ENCODE measurements at regions not wholly inside any gene's neighbourhood (a gene's known extent, or its start where the extent isn't known, plus 50 kb on each side); places are given as distances from the start of the nearest gene placed in this dataset.
A peak's percentile ranks its signal among the peaks of the same experiment; 100 is the strongest.
"Not testable (repeated sequence)": the region's sequence is repeated elsewhere in the genome, so short reads cannot be mapped to it uniquely, and the experiment has no call there.

DNA sequence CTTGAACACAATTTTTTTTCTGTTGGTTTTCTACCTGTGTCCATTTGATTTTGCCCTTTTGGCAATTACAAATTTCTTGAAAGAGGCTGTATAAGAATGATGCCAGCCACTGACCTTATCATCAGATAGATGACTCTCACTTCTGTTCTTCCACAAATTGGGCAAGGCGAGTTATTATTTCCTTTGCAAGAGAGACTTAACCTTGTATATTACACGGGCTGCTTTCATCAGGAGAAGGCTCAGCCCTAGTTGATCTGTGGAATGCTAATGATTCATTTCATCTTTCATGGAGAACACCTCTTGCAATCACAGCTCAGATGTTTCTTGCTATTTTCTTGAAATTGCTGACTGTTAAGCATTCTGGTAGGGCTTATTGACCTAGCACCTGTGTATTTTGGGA lies 1155.4 kb downstream of the STIM2 start:
- ChIA-PET CTCF (no interaction called here), POLR2A (no interaction called here)
- no peak overlapping the region for H3K27ac ChIP-seq
- ATAC-seq (no peak), DNase-seq (ENCODE audit: low read depth in 1 of 2, low spot score in 1 of 2) (no peak), FAIRE-seq (no peak)
- H3K4me1 ChIP-seq = no peaks in the 10 kb centered on the region
- H3K4me3 ChIP-seq = no peak overlapping the region
- H3K4me2 ChIP-seq = no peak overlapping the region
- 5% methylated on average over 2 of the region's 2 CpGs for WGBS (ENCODE audit: missing lambda C conversion rate)
- no peak for TF ChIP-seq CBX8 (IDR thresholded peaks at IDR 0.05)
- 0 out of 3 replicates have a peak, but pooled peaks cover 2% of the 10 kb centered on the region for H3K9me3 ChIP-seq

GRCh38 chr4:28038253-28038652 lies 1177.6 kb downstream of the STIM2 start:
- H3K27ac ChIP-seq; H3K9me3 ChIP-seq; H3K4me3 ChIP-seq; DNase-seq (ENCODE audit: low read depth in 1 of 2, low spot score in 1 of 2); POLR2A ChIA-PET; H3K4me2 ChIP-seq; FAIRE-seq; CTCF ChIA-PET; ATAC-seq; H3K4me1 ChIP-seq; TF ChIP-seq FOSL2 (IDR thresholded peaks at IDR 0.05): not testable (repeated sequence)
- peak; percentile 49 for TF ChIP-seq FOSL2 (CRISPR knock-in tag; IDR thresholded peaks at IDR 0.05)
- 0% methylated on average over 3 of the region's 6 CpGs for WGBS (ENCODE audit: missing lambda C conversion rate)

- DNase-seq (ENCODE audit: low read depth in 1 of 2, low spot score in 1 of 2) (no peak), FAIRE-seq (no peak), ATAC-seq (no peak)
- no peak overlapping the region for H3K27ac ChIP-seq
- 20% methylated on average over 3 of the region's 3 CpGs for WGBS (ENCODE audit: missing lambda C conversion rate)
- no peaks in the 10 kb centered on the region for H3K9me3 ChIP-seq
- no peaks in the 10 kb centered on the region for H3K4me1 ChIP-seq
- ChIA-PET POLR2A (no interaction called here), CTCF (no interaction called here)
- H3K4me2 ChIP-seq = no peak overlapping the region
- TF ChIP-seq ELK1 (IDR thresholded peaks at IDR 0.05; ENCODE audit: low read depth, low read length) (no peak), PHF8 (IDR thresholded peaks at IDR 0.05; ENCODE audit: borderline replicate concordance, low read depth) (no peak), GATA3 (IDR thresholded peaks at IDR 0.05; ENCODE audit: borderline replicate concordance) (no peak), NPAS2 (CRISPR knock-in tag; IDR thresholded peaks at IDR 0.05; ENCODE audit: borderline replicate concordance) (no peak), MAZ (IDR thresholded peaks at IDR 0.05; ENCODE audit: borderline replicate concordance, low read depth, low read length) (no peak), KDM1A (IDR thresholded peaks at IDR 0.05; ENCODE audit: low read depth) (no peak)
- H3K4me3 ChIP-seq = no peak overlapping the region
Observed at GRCh38 chr4:28062562-28062961, 1201.9 kb downstream of the STIM2 start.

DNA sequence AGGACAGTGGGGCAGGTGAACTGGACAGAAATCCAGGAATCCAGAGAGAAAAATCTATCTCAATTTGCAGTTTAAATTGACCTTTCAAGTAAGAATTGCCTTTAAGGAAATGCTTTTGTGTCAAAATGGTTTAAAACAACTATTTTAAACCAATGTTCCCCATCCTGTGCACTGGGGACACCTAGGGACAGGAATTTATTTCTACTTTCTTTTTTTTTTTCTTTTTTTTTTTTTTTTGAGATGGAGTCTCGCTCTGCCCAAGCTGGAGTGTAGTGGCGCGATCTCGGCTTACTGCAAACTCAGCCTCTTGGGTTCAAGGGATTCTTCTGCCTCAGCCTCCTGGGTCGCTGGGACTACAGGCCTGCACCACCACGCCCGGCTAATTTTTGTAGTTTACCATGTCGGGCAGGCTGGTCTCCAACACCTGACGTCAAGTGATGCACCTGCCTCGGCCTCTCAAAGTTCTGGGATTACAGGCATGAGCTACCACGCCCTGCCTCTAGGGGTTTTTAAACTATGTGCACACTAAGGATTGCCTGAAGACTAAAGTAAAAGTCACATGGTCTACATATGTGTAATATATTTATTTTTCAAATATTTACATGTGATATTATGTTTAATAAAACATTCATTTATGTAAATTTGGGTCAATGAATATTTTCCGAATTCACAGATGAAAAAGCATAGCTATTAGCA lies 1213.4 kb downstream of the STIM2 start:
- Histone ChIP-seq H3K4me3 (no peak overlapping the region), H3K27ac (no peak overlapping the region), H3K4me2 (no peak overlapping the region), H3K9me3 (no peaks in the 10 kb centered on the region), H3K4me1 (no peaks in the 10 kb centered on the region)
- ChIA-PET CTCF (no interaction called here), POLR2A (no interaction called here)
- WGBS (ENCODE audit: missing lambda C conversion rate) = 36% methylated on average over 9 of the region's 12 CpGs
- TF ChIP-seq RAD21 (conservative IDR thresholded peaks at IDR 0.05 in 1 of 2, IDR thresholded peaks at IDR 0.05 in 1 of 2) (no peak), CTCF (IDR thresholded peaks at IDR 0.05) (no peak), HOXB13 (CRISPR knock-in tag; IDR thresholded peaks at IDR 0.05; ENCODE audit: low read depth) (no peak), MAZ (IDR thresholded peaks at IDR 0.05; ENCODE audit: borderline replicate concordance, low read depth, low read length) (no peak), CHD2 (IDR thresholded peaks at IDR 0.05; ENCODE audit: low read length, partially characterized antibody) (no peak), USF2 (IDR thresholded peaks at IDR 0.05) (no peak), SREBF2 (IDR thresholded peaks at IDR 0.05) (no peak), BHLHE40 (IDR thresholded peaks at IDR 0.05; ENCODE audit: low read depth, low read length) (no peak), SMC3 (IDR thresholded peaks at IDR 0.05) (no peak), EHF (CRISPR knock-in tag; IDR thresholded peaks at IDR 0.05) (no peak), POLR2AphosphoS2 (conservative IDR thresholded peaks at IDR 0.05; ENCODE audit: low read length) (no peak), HOXA7 (CRISPR knock-in tag; IDR thresholded peaks at IDR 0.05) (no peak), PBX3 (IDR thresholded peaks at IDR 0.05) (no peak), TP53 (CRISPR knock-in tag; IDR thresholded peaks at IDR 0.05) (no peak)
- TF ChIP-seq, protein P1, sequence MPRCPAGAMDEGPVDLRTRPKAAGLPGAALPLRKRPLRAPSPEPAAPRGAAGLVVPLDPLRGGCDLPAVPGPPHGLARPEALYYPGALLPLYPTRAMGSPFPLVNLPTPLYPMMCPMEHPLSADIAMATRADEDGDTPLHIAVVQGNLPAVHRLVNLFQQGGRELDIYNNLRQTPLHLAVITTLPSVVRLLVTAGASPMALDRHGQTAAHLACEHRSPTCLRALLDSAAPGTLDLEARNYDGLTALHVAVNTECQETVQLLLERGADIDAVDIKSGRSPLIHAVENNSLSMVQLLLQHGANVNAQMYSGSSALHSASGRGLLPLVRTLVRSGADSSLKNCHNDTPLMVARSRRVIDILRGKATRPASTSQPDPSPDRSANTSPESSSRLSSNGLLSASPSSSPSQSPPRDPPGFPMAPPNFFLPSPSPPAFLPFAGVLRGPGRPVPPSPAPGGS (IDR thresholded peaks at IDR 0.05) = no peak
- DNase-seq (ENCODE audit: low read depth in 1 of 2, low spot score in 1 of 2) (peak in 1 of 2 experiments; percentile 1), ATAC-seq (peak in 1 of 2 experiments; percentile 32; a peak in 1 of 6 replicates), FAIRE-seq (no peak)
